Neural progenitor cell (in vitro differentiated cells): ENCODE measurements at regions not wholly inside any gene's neighbourhood (a gene's known extent, or its start where the extent isn't known, plus 50 kb on each side); places are given as distances from the start of the nearest gene placed in this dataset.

Experiments
- CTCF ChIP-seq: fragments of 200-600 bp; sonication (generic); IDR thresholded peaks from 2 replicates; pipeline ENCODE4 v1.5.1; 2017; ENCODE audit warnings: antibody characterized with exemption, mild to moderate bottlenecking
- EZH2 ChIP-seq: fragments of 200-600 bp; sonication (generic); IDR thresholded peaks from 2 replicates; pipeline ENCODE4 v1.6.1; 2017; ENCODE audit warnings: antibody characterized with exemption, mild to moderate bottlenecking, moderate library complexity
- EZH2phosphoT487 ChIP-seq: fragments of 200-600 bp; sonication (generic); IDR thresholded peaks from 2 replicates; pipeline ENCODE4 v1.6.1; 2017; ENCODE audit warnings: antibody characterized with exemption

GRCh38 chr4:15262396-15262795, 165.4 kb upstream of the C1QTNF7 start:
- TF ChIP-seq CTCF: no peak
- TF ChIP-seq EZH2: no peak
- no peak for TF ChIP-seq EZH2phosphoT487
